Frontal cortex (tissue), 3 donors: ENCODE measurements at regions not wholly inside any gene's neighbourhood (a gene's known extent, or its start where the extent isn't known, plus 50 kb on each side); places are given as distances from the start of the nearest gene placed in this dataset.

Experiments used
- DNase-seq, 2 donors: peaks; one replicate each; pipeline ENCODE4 v3.0.0; 2012; ENCODE audit warnings: low spot score in 2 of 2
- FAIRE-seq: peaks from 2 replicates; lab custom pipeline; 2012; peaks lifted over from hg19 to GRCh38; lab: Jason Lieb, UNC
- donor health status: control.
- donor health status: control.
- donor health status: control.

- no peak for FAIRE-seq
- no peak for DNase-seq
Measured at GRCh38 chr9:82513976-82514735, 525.6 kb downstream of the SPATA31D1 start.

- FAIRE-seq, result no peak
Measured at GRCh38 chr9:82518868-82519267, 530.3 kb downstream of the SPATA31D1 start.

GRCh38 chr9:82519332-82519731, 530.8 kb downstream of the SPATA31D1 start:
- no peak for DNase-seq
- FAIRE-seq, result no peak

More at GRCh38 chr9:82518868-82519267, 530.3 kb downstream of the SPATA31D1 start:
- DNase-seq, result no peak

GRCh38 chr9:82524407-82524806, 535.8 kb downstream of the SPATA31D1 start:
- FAIRE-seq, result no peak

DNA sequence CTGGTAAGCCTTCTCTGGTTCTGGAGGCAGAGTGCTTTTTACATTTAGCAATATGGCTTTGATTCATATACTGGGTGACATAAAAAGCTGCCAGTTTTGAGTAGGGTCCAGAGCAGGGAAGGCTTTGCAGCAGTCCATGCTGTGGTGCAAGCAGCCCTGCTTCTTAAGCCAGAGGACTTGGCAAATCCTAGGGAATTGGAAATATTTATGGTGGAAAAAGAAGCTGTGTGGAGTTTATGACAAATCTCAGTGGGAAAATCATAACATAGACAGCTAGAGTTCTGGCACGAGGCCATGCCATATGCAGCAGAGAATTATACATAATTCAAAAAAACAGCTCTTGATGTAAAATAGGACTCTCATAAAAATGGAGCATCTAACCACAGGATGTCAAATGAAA, 536.4 kb downstream of the RASEF start:
- no peak for FAIRE-seq

More at GRCh38 chr9:82524407-82524806, 535.8 kb downstream of the SPATA31D1 start:
- DNase-seq, result no peak

DNA sequence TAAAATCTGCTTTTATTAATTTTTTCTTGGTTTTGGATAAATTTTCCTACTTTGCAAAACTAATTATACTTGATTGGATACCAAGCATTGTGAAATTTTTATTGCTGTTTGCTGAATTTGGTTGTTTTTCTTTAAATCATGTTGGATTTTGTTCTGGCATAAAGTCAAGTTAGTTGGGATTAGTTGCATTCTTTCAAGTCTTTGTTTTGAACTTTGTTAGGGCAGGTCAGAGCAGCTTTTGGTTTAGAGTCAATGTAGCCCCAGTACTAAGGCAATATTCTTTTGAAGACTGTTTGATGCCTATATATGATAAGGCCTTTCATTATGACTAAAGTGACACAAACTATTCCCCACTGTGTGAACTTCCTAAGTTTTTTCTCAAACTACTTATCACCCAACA, 531.1 kb downstream of the RASEF start:
- FAIRE-seq, result no peak

More for the DNA sequence above, 536.4 kb downstream of the RASEF start:
- DNase-seq, result no peak

DNA sequence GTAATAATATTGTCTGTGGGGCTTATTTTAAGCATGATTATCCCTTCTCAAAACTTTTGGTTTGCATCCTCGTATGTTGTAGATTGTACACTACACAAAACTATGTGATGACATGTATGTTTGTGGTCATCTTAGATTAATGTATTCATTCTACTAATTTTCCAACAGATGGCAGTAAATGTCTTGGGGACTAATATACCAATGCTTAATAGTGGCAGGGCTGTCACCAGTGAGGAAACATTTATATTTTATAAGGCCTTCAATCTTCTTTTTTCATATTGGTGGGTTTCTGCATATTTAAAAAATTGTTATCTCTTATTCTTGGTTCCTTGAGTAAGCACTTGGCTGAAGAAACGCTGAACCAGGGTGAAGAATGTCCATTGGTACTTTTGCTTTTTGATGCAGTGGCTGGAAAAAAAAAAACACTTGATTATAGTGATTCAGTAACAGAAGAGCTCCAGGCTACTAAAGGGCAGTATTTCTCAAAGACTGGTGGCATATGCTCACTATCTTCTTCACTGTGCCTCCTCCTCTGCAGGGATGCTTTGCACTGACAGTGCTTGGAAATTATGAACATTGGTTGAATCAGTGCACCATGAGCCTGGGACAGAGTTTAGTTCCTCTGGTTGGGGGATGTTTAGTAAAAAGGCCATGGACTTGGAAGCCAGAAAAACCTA, 530.3 kb downstream of the RASEF start:
- FAIRE-seq (no peak), DNase-seq (peak in 1 of 2 donors; percentile 4)

More for the DNA sequence above, 531.1 kb downstream of the RASEF start:
- DNase-seq, result no peak

DNA sequence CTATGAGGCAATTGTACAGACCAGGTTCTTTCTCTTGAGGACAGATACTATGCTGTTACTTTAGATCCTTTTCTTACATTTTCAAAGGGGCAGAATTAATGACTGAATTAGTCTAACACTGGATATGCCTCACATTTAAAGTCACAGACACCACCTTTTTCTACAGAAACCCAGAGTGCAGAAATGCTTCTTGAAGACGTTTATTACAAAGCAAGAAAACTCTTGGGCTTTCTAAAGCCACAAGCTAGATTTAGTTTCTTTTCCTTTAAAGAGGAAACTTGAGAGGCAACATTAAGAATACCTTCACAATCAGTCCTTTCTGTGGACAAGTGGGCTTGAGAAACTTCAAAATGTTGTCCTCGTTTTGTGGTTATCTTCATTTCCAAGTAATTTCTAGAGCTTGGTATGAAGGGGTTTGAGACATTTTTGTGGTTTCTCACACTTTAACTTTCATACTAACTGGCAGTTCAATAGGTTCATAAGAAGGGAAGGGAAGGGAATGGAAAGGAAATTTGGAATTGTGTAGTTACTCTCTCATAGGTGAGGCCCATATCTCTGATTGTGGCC, 527.4 kb downstream of the RASEF start:
- FAIRE-seq, result no peak
- DNase-seq, result no peak

DNA sequence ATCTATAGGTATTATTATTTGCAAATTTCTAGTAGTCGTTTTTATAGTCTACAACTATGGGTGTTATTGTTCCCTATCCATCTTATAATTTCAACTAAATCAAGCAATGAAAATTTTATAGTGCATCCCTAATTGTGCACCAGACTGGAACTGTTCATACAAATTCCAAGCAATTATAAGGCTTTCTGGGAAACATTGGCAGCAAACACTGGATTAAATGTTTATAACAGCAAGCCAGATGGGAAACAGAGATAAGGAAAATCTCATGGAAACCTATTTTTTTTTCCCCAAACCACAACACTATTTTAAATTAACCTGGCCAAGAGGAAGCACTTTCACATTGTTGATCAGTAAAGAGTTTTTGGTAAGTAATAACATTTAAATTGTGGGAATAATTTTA, 524.3 kb downstream of the RASEF start:
- DNase-seq (no peak), FAIRE-seq (no peak)

GRCh38 chr9:82539146-82539545, 523.8 kb downstream of the RASEF start:
- no peak for FAIRE-seq
- no peak for DNase-seq

- no peak for DNase-seq
- no peak for FAIRE-seq
Measured at GRCh38 chr9:82539856-82540579, 522.9 kb downstream of the RASEF start.

GRCh38 chr9:82543726-82544125, 519.2 kb downstream of the RASEF start:
- no peak for FAIRE-seq
- no peak for DNase-seq

DNA sequence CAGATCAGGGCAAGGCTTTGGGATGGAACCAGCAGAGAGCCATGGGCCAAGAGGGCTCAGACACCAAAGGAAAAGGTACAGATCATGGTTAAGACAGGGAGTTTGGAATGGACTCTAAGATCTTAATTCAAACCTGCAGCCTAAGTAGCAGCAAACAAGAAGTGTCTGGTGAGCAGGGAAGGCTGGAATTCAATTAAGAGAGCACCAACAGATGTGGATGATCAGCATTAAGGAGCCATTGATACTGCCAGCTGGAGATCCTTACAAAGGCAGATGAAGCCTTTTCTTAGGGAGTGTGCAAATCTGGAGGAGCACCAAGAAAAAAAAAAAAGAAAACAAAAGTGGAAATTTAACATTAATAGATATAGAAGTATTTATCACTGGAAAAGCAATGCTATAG, 516.8 kb downstream of the RASEF start:
- no peak for DNase-seq
- FAIRE-seq, result no peak

DNA sequence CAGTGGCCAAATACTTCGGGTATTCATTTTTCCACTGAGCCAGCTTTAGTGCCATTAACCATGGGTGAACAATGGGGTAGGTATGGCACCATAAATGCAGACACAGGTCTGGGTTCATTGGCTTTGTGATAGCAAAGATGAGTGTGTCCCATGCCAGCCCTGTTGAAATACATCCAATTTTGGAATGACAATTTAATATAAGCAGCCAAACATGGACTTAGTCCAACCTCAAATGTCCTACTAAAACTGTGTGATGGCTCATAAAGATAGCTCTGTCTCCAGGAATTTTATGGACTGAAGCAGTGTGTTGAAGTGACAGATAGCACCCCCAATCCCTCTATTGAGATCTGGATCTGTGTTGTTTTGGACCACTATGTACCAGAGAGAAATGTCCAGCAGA, 514.9 kb downstream of the RASEF start:
- DNase-seq, result no peak
- no peak for FAIRE-seq

- DNase-seq (no peak), FAIRE-seq (no peak)
Measured at GRCh38 chr9:82549174-82549821, 513.6 kb downstream of the RASEF start.

DNA sequence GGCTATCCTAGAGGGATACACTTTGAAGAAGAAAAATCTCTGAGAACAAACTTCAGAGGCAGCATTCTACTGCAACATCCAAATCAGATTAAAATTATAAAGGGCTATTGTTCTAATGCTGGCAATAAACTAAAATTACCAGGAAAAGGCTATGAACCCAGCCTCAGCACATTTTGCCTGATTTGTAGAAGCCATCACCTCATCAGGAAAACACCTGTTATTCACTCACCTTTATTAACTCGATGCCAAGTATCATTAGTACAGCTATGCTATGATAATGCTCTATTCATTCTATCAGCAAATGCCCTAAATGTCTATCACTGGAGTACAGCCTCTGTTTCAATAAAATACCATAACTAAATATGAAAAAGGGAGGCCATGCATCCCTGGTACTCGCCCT, 510.2 kb downstream of the RASEF start:
- FAIRE-seq (no peak), DNase-seq (no peak)

GRCh38 chr9:82553654-82554366, 509.1 kb downstream of the RASEF start:
- DNase-seq (no peak), FAIRE-seq (no peak)

DNA sequence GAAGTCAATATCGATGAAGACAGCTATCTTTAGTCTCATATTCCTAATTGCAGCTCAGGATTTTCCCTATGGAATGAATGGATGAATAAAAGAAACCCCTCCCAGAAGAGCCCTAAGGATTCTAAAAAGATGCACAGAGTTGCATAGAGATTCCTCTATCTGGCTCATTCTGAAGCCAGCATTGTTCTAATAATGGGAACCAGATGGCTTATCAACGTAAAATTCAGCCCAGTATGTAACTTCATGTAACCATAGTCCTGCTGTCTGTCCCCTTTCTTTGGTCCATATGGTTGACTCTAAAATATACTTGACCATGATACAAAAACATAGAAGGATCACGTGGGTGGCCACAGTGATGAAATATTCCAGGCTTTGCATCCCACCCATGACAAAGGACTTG, 508.6 kb downstream of the RASEF start:
- FAIRE-seq (no peak), DNase-seq (no peak)

DNA sequence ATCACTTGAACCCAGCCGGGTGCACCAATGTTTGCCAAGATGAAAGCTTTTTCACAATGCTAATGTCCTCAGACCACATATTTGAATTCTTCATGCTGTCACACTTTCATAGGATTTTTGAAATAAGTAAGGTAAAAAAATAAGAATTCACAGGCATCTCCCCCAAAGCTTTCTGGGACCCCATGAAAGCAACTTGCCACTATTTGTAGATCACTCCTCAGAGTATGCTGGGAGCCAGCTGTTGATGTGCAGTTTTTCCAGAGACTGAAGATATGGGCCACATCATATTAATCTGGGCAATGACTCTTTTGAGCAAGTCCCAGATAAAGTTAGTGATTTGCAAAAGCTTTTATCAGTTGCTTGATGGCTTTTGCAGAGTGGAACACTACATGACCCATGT, 507.9 kb downstream of the RASEF start:
- DNase-seq (no peak), FAIRE-seq (no peak)
